Jurkat, Clone E6-1 (cell line): ENCODE measurements at regions not wholly inside any gene's neighbourhood (a gene's known extent, or its start where the extent isn't known, plus 50 kb on each side); places are given as distances from the start of the nearest gene placed in this dataset.

Experiments
- DNase-seq: peaks from one replicate; pipeline ENCODE4 v3.0.0-alpha.2; 2011; ENCODE audit warnings: low read depth, low spot score
- H3K4me3 ChIP-seq: 2 replicates; pipeline ENCODE4 v1.5.1; 2011; ENCODE audit warnings: mild to moderate bottlenecking, low read length, control low read depth, moderate library complexity

GRCh38 chr20:40223810-40224209, 465.2 kb downstream of the MAFB start:
- DNase-seq, result no peak
- H3K4me3 ChIP-seq, result no peak overlapping the region

GRCh38 chr20:40218971-40219370, 470.1 kb downstream of the MAFB start:
- no peak overlapping the region for H3K4me3 ChIP-seq
- no peak for DNase-seq

GRCh38 chr20:40218316-40218969, 470.6 kb downstream of the MAFB start:
- H3K4me3 ChIP-seq, result no peak overlapping the region
- no peak for DNase-seq

DNA sequence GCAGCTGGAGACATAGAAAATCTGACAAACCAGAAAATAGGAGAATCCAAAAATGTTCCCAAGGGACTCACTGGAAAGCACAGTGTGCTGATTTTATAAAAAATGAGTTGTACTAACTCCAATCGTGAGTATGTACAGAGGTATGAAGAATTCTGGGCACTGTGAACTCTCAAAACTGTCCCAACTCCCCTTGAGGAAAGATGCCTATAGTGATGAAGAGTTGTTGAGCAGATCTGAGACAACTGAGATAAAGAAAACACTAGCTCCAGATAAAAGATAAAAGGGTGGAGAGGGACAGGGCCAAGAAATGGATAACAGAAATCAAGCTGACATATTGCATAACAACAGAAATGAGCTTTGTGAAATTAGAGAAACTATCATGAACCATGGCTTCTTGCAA, 481.4 kb downstream of the MAFB start:
- DNase-seq, result no peak
- H3K4me3 ChIP-seq, result no peak overlapping the region

DNA sequence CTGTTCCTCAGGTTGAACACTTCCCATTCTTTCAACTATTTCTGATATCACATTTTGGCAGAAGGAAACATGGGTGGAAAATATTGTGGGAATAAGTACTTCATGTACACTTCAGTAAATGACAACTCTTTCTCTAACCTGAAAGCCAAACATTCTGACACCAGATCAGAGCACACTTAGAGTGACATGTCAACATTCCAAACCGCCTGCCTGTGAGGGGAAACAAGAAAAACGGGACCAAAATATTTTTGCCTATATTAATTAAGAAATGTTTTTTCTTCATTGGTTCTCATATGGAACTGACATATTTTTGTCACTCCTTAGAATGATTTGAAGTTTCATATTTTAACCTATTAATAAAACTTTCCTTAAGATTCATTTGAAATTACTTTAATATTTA, 483.1 kb downstream of the MAFB start:
- no peak for DNase-seq
- no peak overlapping the region for H3K4me3 ChIP-seq

DNA sequence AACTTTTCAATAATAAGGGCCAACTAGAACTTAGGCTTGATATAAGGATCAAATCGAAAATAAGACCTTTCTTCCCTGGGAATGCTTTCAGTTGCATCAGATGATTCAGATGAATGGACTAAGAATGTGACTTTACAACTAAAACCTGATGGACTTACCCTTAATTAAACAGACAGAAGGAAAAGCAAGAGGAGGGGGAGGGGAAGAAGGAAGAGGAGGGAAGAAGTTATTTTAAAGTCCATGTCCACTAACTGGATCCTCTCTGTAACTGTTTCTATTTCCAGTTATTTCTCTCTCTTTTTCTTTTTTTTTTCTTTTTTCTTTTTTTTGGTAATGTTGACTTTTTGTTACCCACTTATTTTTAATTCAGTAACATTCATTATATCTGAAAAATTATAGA, 486.0 kb downstream of the MAFB start:
- no peak overlapping the region for H3K4me3 ChIP-seq
- no peak for DNase-seq

DNA sequence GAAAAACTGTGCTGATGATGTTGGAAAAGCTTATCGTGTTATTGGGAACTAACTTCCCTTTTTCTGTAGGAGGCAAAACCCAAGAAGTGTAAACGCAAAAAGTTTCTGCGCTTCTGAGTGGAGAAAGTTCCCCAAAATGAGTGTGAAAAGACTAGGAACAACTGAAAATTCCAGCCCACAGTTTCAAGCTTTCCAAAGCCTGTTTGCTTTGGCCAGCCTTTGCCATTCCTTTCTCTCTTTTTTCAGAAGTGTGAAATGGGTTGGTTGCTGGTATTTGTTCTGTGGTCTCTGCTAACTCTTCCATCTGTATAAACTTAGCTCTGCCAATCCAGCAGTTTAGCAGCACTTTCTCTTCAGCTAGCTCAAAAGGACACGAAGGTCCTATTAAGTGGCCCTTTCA, 491.3 kb downstream of the MAFB start:
- DNase-seq, result no peak
- H3K4me3 ChIP-seq, result no peak overlapping the region

GRCh38 chr20:40196846-40197436, 492.1 kb downstream of the MAFB start:
- no peak overlapping the region for H3K4me3 ChIP-seq
- DNase-seq, result no peak

DNA sequence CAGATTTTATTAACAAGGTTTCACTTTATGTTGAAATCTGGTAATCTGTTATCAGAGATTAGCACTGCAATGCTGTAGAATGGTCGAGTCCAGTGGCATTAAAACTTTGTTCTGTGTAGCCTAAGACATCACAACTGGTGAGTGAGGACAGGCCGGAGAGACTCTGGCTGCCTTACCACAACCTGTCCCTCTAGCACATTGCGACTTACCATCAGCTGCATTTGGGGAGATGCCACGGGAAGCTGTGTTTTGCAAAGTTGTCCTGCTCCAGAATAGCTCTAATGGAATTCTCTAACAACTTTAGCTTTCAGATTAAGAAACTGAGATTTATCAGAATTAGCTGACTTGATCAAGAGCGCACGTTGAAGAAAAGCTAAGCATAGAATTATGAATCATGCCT, 493.3 kb downstream of the MAFB start:
- no peak for DNase-seq
- no peak overlapping the region for H3K4me3 ChIP-seq

DNA sequence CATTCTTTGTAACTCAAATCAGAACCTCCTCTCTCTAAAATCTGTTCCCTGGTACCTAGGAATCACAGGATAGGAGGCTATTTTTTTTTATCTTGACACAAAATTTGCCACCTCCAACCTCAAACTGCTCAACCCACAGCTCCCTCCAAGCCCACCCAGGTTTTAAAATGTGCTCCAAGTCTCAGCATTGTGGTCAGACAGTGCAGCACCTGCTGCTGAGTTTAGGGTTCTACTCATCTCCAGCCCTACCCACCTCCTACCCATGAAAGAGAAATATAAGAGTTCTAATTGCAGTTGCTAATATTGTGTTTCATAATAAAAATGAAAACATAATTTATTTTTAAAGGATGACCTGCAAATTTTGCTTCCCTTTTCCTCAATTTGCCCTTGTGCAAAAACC, 496.5 kb downstream of the MAFB start:
- no peak overlapping the region for H3K4me3 ChIP-seq
- no peak for DNase-seq

DNA sequence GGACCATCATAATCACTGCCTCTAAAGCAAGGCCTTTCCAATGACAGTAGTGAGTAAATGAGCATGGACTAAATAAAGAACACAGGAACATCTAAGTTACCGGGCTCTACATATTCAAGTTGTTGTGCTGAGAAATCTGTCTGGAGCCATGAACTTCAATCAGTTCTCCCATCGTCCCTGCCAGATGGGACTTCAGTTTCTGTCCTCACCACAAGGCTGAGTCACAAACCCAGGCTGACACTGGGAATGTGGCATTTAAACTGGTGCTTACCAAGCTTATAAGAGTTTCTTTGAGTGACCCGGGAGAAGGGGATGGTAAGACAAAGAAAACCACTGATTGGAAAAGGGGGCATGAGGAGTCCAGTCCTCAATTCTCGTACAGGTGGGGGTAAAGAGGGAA, 497.0 kb downstream of the MAFB start:
- no peak for DNase-seq

DNA sequence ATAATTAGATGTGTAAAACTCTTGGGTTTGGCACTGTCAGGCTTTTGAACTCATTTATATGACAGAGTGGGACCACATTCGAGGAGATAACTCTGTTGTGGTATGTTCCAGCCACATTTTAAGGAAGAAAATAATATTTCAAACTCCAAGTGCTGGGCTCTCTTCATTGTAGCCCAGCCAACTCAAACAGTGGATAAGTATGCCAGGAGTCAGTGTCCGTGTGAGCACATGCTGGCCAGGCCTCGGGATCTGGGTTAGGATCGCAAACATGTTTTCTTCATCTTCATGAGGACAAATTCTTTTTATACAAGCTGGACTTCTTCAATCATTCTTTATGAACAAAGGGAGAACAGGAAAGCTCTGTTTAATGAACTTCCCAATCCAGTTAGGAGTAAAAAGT, 497.5 kb downstream of the MAFB start:
- H3K4me3 ChIP-seq, result no peak overlapping the region
- no peak for DNase-seq

More for the DNA sequence above, 497.0 kb downstream of the MAFB start:
- H3K4me3 ChIP-seq, result no peak overlapping the region

GRCh38 chr20:40189621-40190020, 499.4 kb downstream of the MAFB start:
- DNase-seq, result no peak
- no peak overlapping the region for H3K4me3 ChIP-seq

GRCh38 chr20:40188319-40188718, 500.7 kb downstream of the MAFB start:
- DNase-seq, result no peak
- no peak overlapping the region for H3K4me3 ChIP-seq

DNA sequence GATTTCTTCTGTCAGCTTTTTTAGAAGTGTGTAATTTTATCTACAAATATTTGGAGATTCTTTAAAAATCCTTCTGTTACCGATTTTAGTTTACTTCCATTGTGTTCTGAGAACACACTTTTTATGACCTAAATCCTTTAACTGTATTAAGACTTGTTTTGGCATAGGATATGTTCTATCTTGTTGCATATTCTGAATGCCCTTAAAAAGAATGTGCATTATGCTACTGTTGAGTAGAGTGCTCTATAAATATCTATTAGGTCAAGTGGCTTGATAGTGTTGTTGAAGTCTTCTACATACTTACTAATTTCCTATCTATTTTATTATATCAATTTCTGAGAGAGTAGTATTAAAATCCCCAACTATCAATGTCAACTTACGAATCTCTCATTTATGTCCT, 502.2 kb downstream of the MAFB start:
- no peak overlapping the region for H3K4me3 ChIP-seq
- DNase-seq, result no peak

GRCh38 chr20:40181676-40182075, 507.4 kb downstream of the MAFB start:
- DNase-seq, result no peak

DNA sequence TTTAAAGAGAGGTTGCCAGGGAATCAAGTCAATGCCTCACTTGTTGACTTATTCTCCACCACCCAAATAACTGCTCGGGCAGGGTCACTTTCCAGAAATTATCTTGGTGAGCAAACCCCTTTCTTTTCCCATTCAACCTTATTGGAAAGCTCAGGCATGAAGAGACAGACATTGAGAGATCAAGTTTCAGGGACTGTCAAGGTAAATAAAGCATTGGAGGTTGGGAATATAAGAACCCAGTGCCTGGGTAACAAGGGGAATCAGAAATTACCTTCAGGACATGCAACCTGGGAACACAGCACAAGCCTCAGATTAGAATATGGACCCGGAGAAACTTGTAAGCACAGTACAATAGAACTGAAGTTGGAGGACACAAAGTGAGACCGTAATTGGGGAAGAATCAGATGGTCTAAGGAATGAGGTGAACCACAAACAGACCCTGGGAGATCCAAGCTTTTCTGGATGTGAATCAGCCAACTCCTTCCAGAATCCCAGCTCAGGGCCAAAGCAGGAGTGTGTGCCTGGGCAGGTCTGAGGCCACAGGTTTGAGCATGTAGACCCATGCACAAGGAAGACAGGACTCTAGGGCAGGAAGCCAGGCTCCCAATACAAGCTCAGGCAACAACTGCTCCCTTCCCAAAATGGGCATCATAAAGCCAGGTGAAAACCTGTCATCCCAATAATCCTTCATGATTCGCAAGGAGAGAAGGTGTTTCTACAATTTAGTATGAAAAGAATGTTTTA, 512.8 kb downstream of the MAFB start:
- no peak for DNase-seq
- no peak overlapping the region for H3K4me3 ChIP-seq

More at GRCh38 chr20:40181676-40182075, 507.4 kb downstream of the MAFB start:
- no peak overlapping the region for H3K4me3 ChIP-seq

DNA sequence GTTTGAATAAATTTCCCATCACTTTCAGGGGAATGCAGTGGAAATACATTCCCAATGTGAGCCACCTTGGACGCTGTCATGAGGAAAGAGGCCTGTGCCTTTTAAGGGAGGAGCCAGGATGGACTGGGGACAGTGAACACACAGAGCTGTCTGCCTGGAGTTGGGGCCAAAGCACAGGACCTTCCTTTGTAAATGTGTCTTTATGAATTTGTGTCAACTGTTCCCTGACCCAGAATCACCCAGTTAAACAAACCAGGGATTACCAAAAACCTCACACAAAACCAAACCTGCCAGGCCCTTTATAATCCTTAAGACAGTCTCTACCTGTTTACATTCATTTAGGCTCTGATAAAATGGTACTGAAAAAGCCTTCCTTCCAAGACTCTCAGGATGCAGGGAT, 513.7 kb downstream of the MAFB start:
- no peak overlapping the region for H3K4me3 ChIP-seq
- DNase-seq, result no peak

DNA sequence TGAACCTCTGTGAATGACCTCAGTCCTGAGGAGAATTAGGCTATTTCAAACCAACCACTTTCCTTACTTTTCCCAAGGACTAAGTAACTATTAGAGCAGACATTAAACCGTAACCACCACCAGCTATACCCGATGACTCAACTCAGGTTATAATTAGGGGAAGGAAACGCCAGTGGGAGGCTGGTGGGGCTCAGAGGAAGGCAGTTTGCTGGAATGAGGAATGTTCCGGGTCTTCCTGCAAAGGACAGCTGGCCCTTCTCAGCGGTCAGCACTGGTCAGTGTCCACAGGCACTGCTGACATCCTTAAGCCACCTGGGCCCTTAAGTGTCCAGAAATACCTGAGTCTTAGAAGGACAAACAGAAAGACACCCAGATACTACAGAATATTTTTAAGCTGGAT, 515.2 kb downstream of the MAFB start:
- DNase-seq, result no peak
- no peak overlapping the region for H3K4me3 ChIP-seq

GRCh38 chr20:40168981-40169620, 519.9 kb downstream of the MAFB start:
- H3K4me3 ChIP-seq, result no peak overlapping the region

More at GRCh38 chr20:40168981-40169620, 519.9 kb downstream of the MAFB start:
- DNase-seq, result no peak
